ENCODE measurements at regions not wholly inside any gene's neighbourhood (a gene's known extent, or its start where the extent isn't known, plus 50 kb on each side); places are given as distances from the start of the nearest gene placed in this dataset.
"Not testable (repeated sequence)": the region's sequence is repeated elsewhere in the genome, so short reads cannot be mapped to it uniquely, and the experiment has no call there.

GRCh38 chr5:90112033-90112692 lies 297.4 kb downstream of the CETN3 start:
- no peak overlapping the region for H3K4me3 ChIP-seq (ENCODE audit: low read length)
- no peak for TF ChIP-seq ZNF274 (IDR thresholded peaks at IDR 0.05; ENCODE audit: low read depth, low read length)

- TF ChIP-seq ZNF274 (IDR thresholded peaks at IDR 0.05; ENCODE audit: low read depth, low read length): no peak
- H3K4me3 ChIP-seq (ENCODE audit: low read length): no peak overlapping the region
These were observed 298.1 kb downstream of the CETN3 start for GRCh38 chr5:90111364-90112032.

GRCh38 chr5:90109285-90109684 lies 300.3 kb downstream of the CETN3 start:
- no peak for TF ChIP-seq ZNF274 (IDR thresholded peaks at IDR 0.05; ENCODE audit: low read depth, low read length)
- no peak overlapping the region for H3K4me3 ChIP-seq (ENCODE audit: low read length)

DNA sequence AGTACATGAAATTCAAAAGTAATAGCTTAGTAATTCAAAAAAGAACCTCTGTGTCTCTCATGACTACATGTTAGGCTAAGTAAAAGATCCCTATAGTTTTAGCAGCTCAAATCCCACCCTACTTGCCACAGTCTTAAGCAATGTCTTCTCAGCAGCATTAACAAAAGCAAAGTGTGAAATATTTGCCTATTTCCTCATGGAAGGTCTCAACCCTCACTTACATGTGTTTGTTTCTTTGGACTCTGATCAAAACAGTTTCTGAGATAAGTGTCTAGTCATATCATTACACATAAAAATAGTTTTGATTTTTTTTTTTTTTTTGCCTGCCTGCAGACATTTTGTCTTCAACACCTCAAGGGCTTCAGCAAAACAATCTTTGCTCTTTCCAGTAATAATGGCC lies 310.5 kb downstream of the CETN3 start:
- no peak overlapping the region for H3K4me3 ChIP-seq (ENCODE audit: low read length)
- no peak for TF ChIP-seq ZNF274 (IDR thresholded peaks at IDR 0.05; ENCODE audit: low read depth, low read length)

- no peak for TF ChIP-seq ZNF274 (IDR thresholded peaks at IDR 0.05; ENCODE audit: low read depth, low read length)
- H3K4me3 ChIP-seq (ENCODE audit: low read length): no peak overlapping the region
These were observed 312.5 kb downstream of the CETN3 start for GRCh38 chr5:90097082-90097477.

GRCh38 chr5:90096415-90097081 lies 313.0 kb downstream of the CETN3 start:
- TF ChIP-seq ZNF274 (IDR thresholded peaks at IDR 0.05; ENCODE audit: low read depth, low read length): no peak
- no peak overlapping the region for H3K4me3 ChIP-seq (ENCODE audit: low read length)

GRCh38 chr5:90095292-90096060 lies 314.1 kb downstream of the CETN3 start:
- no peak for TF ChIP-seq ZNF274 (IDR thresholded peaks at IDR 0.05; ENCODE audit: low read depth, low read length)
- no peak overlapping the region for H3K4me3 ChIP-seq (ENCODE audit: low read length)

DNA sequence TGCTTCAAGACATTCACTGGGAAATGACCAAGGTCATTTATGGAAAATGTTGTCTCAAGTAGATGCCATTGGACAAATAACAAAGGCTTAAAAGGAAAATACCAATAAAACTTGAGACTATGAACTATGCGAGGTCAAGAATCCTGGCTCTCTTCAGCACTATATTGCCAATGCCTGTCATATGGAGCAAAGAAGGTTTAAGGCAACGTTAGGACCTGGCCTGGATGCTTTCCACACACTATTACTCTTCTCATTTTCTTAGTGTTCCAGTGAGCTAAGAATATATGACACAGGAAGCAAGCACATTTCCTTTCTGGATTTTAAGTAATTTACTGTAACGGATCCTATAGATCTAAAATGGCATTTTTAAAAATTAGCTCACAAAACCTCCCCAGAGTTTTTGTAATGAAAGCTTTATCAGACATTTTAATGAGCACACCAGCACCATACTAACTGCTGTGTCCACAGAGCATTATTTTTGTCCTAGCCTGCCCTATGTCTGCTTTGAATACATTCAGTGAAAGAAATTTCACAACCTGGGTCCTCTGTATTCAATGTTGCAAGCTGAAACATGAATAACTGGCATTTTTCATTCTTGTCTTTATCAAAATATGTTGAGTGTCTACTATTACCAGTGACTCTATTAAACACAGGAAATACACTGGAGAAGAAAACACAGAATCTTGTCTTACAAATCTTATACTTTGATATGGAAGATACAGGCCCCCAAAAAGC lies 315.6 kb downstream of the CETN3 start:
- H3K4me3 ChIP-seq (ENCODE audit: low read length): no peak overlapping the region
- TF ChIP-seq ZNF274 (IDR thresholded peaks at IDR 0.05; ENCODE audit: low read depth, low read length): no peak

GRCh38 chr5:90092734-90093133 lies 316.8 kb downstream of the CETN3 start:
- no peak for TF ChIP-seq ZNF274 (IDR thresholded peaks at IDR 0.05; ENCODE audit: low read depth, low read length)
- no peak overlapping the region for H3K4me3 ChIP-seq (ENCODE audit: low read length)

GRCh38 chr5:90084342-90084741 lies 325.2 kb downstream of the CETN3 start:
- no peak for TF ChIP-seq ZNF274 (IDR thresholded peaks at IDR 0.05; ENCODE audit: low read depth, low read length)
- no peak overlapping the region for H3K4me3 ChIP-seq (ENCODE audit: low read length)

DNA sequence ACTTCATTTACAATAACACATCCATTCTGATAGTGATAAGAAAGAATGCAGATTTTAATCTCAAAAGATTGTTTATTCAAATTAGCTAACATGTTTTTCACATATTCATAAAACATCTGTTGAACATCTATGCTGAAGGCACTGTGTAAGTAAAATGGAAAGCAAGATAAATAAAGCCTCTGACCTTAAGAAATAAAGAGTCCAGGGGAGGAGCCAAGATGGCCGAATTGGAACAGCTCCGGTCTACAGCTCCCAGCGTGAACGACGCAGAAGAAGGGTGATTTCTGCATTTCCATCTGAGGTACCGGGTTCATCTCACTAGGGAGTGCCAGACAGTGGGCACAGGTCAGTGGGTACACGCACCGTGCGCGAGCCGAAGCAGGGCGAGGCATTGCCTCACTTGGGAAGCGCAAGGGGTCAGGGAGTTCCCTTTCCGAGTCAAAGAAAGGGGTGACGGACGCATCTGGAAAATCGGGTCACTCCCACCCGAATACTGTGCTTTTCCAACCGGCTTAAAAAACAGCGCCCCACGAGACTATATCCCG lies 336.5 kb downstream of the CETN3 start:
- not testable (repeated sequence) for H3K4me3 ChIP-seq (ENCODE audit: low read length)

DNA sequence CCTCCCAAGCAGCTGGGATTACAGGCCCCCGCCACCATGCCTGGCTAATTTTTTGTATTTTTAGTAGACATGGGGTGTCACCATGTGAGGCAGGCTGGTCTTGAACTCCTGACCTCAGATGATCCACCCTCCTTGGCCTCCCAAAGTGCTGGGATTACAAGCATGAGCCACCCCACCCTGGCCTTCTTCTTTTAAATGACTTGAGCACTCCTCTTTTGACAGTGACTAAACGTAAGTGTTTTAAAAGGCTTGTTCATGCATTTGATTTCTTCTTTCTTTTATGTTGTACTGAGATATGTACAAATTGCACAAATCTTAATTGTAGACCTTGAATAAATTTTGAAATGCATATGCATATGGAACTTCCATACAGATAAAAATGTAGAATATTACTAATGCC lies 337.9 kb downstream of the CETN3 start:
- no peak overlapping the region for H3K4me3 ChIP-seq (ENCODE audit: low read length)
- no peak for TF ChIP-seq ZNF274 (IDR thresholded peaks at IDR 0.05; ENCODE audit: low read depth, low read length)

- H3K4me3 ChIP-seq (ENCODE audit: low read length): no peak overlapping the region
- TF ChIP-seq ZNF274 (IDR thresholded peaks at IDR 0.05; ENCODE audit: low read depth, low read length): no peak
These were observed 338.5 kb downstream of the CETN3 start for GRCh38 chr5:90071066-90071465.

DNA sequence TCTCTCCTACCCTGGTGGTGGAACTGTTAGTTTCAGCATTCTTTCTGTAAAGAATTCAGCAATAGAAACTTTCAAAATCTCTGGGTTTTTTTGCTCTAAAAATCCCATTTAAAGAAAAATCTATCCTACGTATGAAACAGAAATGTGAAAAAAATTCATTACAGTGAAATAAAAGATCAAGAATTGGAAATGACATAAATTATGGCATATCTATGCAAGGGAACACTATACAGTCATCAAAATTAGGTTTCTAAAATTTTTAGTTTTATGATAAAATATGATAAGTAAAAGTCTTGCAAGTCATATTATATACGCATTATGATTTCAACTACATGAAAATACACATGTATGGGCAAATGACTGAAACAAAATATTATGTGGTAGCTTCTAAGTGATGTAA lies 342.6 kb downstream of the CETN3 start:
- no peak for TF ChIP-seq ZNF274 (IDR thresholded peaks at IDR 0.05; ENCODE audit: low read depth, low read length)

More for the DNA sequence above, 342.6 kb downstream of the CETN3 start:
- no peak overlapping the region for H3K4me3 ChIP-seq (ENCODE audit: low read length)

Measured in GM08714 (cell line).